ENCODE measurements at regions not wholly inside any gene's neighbourhood (a gene's known extent, or its start where the extent isn't known, plus 50 kb on each side); places are given as distances from the start of the nearest gene placed in this dataset.

GRCh38 chr12:111030800-111031199 is 110.4 kb upstream of the MYL2 start:
- no peak for FAIRE-seq
- DNase-seq (ENCODE audit: low read depth in 1 of 2, low spot score in 2 of 2), result no peak

More at GRCh38 chr12:111030800-111031199, 110.4 kb upstream of the MYL2 start:
- Histone ChIP-seq H3K56ac (replicated peaks; ENCODE audit: insufficient read length, low read depth, low read length) (no peak overlapping the region), H4K20me1 (replicated peaks in 1 of 2; ENCODE audit: control insufficient read depth in 1 of 2, insufficient read depth in 2 of 2, low read length in 2 of 2) (peaks cover 0 to 2% of the 10 kb centered on the region in 2 experiments), H2BK12ac (ENCODE audit: low read depth, low read length) (no peak overlapping the region), H3K4me3 (ENCODE audit: extremely low read depth in 1 of 4, insufficient read depth in 2 of 4, low read depth in 3 of 4, low read length in 4 of 4) (no peak overlapping the region), H4K91ac (replicated peaks; ENCODE audit: insufficient read length, low read length) (no peak overlapping the region), H3K79me1 (ENCODE audit: low read depth, low read length) (no peaks in the 10 kb centered on the region), H4K5ac (ENCODE audit: insufficient read length, low read depth, low read length) (no peak overlapping the region), H3K23ac (ENCODE audit: insufficient read length) (no peak overlapping the region), H3K79me2 (ENCODE audit: control insufficient read depth in 1 of 2, insufficient read depth in 2 of 2, low read length in 2 of 2) (no peaks in the 10 kb centered on the region), H3K23me2 (ENCODE audit: low read depth, low read length) (peaks cover 9% of the 10 kb centered on the region; the same call in 1 of the 2 replicates), H3K27me3 (replicated peaks in 1 of 4; ENCODE audit: control insufficient read depth in 3 of 4, extremely low read depth in 1 of 4, insufficient read depth in 3 of 4, low read length in 3 of 4) (peaks cover 0 to 9% (median 5%) of the 10 kb centered on the region in 4 experiments; a peak in 5 of 7 replicates), H4K8ac (ENCODE audit: extremely low read depth, insufficient read depth, low read length) (no peak overlapping the region), H3K14ac (ENCODE audit: insufficient read length) (no peak overlapping the region), H3K36me3 (ENCODE audit: control insufficient read depth in 2 of 4, insufficient read depth in 4 of 4, low read length in 3 of 4) (no peaks in the 10 kb centered on the region), H2BK5ac (ENCODE audit: low read depth, low read length) (no peak overlapping the region), H3K9ac (replicated peaks in 1 of 4; ENCODE audit: extremely low read depth in 1 of 4, low read depth in 3 of 4, low read length in 3 of 4) (no peak overlapping the region), H3K18ac (ENCODE audit: extremely low read depth, low read length) (no peak overlapping the region), H3K27ac (ENCODE audit: low read depth, low read length) (no peak overlapping the region), H2AFZ (ENCODE audit: low read length) (no peak overlapping the region), H2BK20ac (ENCODE audit: low read length) (no peak overlapping the region), H3K4me1 (replicated peaks in 1 of 4; ENCODE audit: control insufficient read depth in 3 of 4, insufficient read depth in 4 of 4, low read length in 3 of 4) (peaks cover 0 to 16% (median 9%) of the 10 kb centered on the region in 4 experiments; a peak in 6 of 7 replicates), H3K9me3 (ENCODE audit: insufficient read depth in 2 of 2, low read depth in 1 of 2, low read length in 1 of 2) (no peaks in the 10 kb centered on the region), H3K4me2 (ENCODE audit: insufficient read depth in 1 of 2, low read depth in 2 of 2, low read length in 2 of 2) (no peak overlapping the region), H2AK5ac (ENCODE audit: low read depth, low read length) (no peak overlapping the region), H2BK15ac (ENCODE audit: low read length) (no peak overlapping the region), H3K4ac (replicated peaks; ENCODE audit: insufficient read length, low read depth, low read length) (no peak overlapping the region), H2BK120ac (replicated peaks; ENCODE audit: low read depth, low read length) (no peak overlapping the region)
- no peak for TF ChIP-seq BRCA1 (IDR thresholded peaks at IDR 0.05; ENCODE audit: low read depth, low read length)
- no peak for TF ChIP-seq GABPA (IDR thresholded peaks at IDR 0.05; ENCODE audit: borderline replicate concordance, insufficient read depth, low read length)
- no peak for TF ChIP-seq HDAC2 (IDR thresholded peaks at IDR 0.05; ENCODE audit: borderline replicate concordance in 1 of 2, low read depth in 2 of 2, low read length in 2 of 2)
- TF ChIP-seq CBX5 (IDR thresholded peaks at IDR 0.05; ENCODE audit: low read depth, low read length), result no peak
- TF ChIP-seq HDAC6 (IDR thresholded peaks at IDR 0.05; ENCODE audit: low read depth, low read length), result no peak
- TF ChIP-seq, protein P1, sequence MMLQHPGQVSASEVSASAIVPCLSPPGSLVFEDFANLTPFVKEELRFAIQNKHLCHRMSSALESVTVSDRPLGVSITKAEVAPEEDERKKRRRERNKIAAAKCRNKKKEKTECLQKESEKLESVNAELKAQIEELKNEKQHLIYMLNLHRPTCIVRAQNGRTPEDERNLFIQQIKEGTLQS (IDR thresholded peaks at IDR 0.05; ENCODE audit: insufficient read depth, low read depth, low read length), result no peak
- TF ChIP-seq SAP30 (IDR thresholded peaks at IDR 0.05; ENCODE audit: insufficient read depth, insufficient replicate concordance, low read length), result no peak
- TF ChIP-seq SP4 (IDR thresholded peaks at IDR 0.05; ENCODE audit: low read length), result no peak
- TF ChIP-seq SP1 (IDR thresholded peaks at IDR 0.05; ENCODE audit: low read depth, low read length), result no peak
- no peak for TF ChIP-seq SP2 (IDR thresholded peaks at IDR 0.05; ENCODE audit: low read length)
- TF ChIP-seq YY1 (IDR thresholded peaks at IDR 0.05; ENCODE audit: low read depth, low read length), result no peak
- TF ChIP-seq SIX5 (IDR thresholded peaks at IDR 0.05; ENCODE audit: low read depth, low read length), result no peak
- TF ChIP-seq BACH1 (IDR thresholded peaks at IDR 0.05; ENCODE audit: low read length), result no peak
- TF ChIP-seq EP300 (IDR thresholded peaks at IDR 0.05; ENCODE audit: borderline replicate concordance in 1 of 2, low read depth in 2 of 2, low read length in 2 of 2), result no peak
- CTCF ChIA-PET (ENCODE audit: partially characterized antibody), result interaction anchor here (1.6 to 2.6 kb wide), 2 partner anchors 135 to 137 kb away, joined by 6 to 9 read pairs; no protein-coding TSS in a partner anchor
- WGBS, 2 experiments (ENCODE audit: extremely low coverage in 1 of 2, insufficient coverage in 1 of 2, insufficient read length in 1 of 2, insufficient replicate concordance in 2 of 2, low coverage in 1 of 2, low lambda C conversion rate in 2 of 2, missing lambda C conversion rate in 1 of 2), result 86% methylated on average over 5 of the region's 5 CpGs; no CpG with 5 or more reads in 1 of the 2 experiments
- POLR2A ChIA-PET (ENCODE audit: partially characterized antibody), result no interaction called here
